Colonic mucosa (tissue), 4 donors: ENCODE measurements at regions not wholly inside any gene's neighbourhood (a gene's known extent, or its start where the extent isn't known, plus 50 kb on each side); places are given as distances from the start of the nearest gene placed in this dataset.

ENCODE experiments used
- DNase-seq: peaks from one replicate; pipeline ENCODE4 v3.0.0-alpha.2; 2020
- H3K27ac ChIP-seq: fragments of 200-600 bp; one replicate; pipeline ENCODE4 v1.8.0; 2021
- H3K27me3 ChIP-seq: fragments of 200-600 bp; one replicate; pipeline ENCODE4 v1.8.0; 2021
- H3K36me3 ChIP-seq: fragments of 200-600 bp; one replicate; pipeline ENCODE4 v1.8.0; 2021
- H3K4me1 ChIP-seq: fragments of 200-600 bp; one replicate; pipeline ENCODE4 v1.8.0; 2021; ENCODE audit warnings: mild to moderate bottlenecking
- H3K4me3 ChIP-seq: fragments of 200-600 bp; one replicate; pipeline ENCODE4 v1.8.0; 2021
- H3K9ac ChIP-seq, 2 donors: one replicate each; pipeline ENCODE4 v1.7.0; 2013; ENCODE audit warnings: control low read depth in 2 of 2, low read depth in 2 of 2, low read length in 2 of 2
- H3K9me3 ChIP-seq: fragments of 200-600 bp; one replicate; pipeline ENCODE4 v1.8.0; 2021
- CTCF ChIP-seq: fragments of 200-600 bp; IDR thresholded peaks from one replicate; pipeline ENCODE4 v1.8.0; 2022; ENCODE audit warnings: antibody characterized with exemption, mild to moderate bottlenecking
- intact Hi-C: fragments of 100-400 bp; cut with DNase I; formaldehyde crosslinking; loops from one replicate; pipeline ENCODE4 v1.14.1; 2022
- donor health status: healthy.
- donor health status: DM: no; HTN: no; CAD: no.
- donor health status: DM: no; HTN: no; CAD: no.

GRCh38 chr15:35616498-35617271 lies 70.7 kb upstream of the DPH6 start:
- H3K9ac ChIP-seq, result no peak overlapping the region
- H3K9me3 ChIP-seq, result no peaks in the 10 kb centered on the region
- no peak overlapping the region for H3K27ac ChIP-seq
- DNase-seq, result no peak
- no peak overlapping the region for H3K4me3 ChIP-seq
- H3K27me3 ChIP-seq, result no peaks in the 10 kb centered on the region
- H3K36me3 ChIP-seq, result no peaks in the 10 kb centered on the region
- intact Hi-C loops, result no loop called here
- no peaks in the 10 kb centered on the region for H3K4me1 ChIP-seq
- no peak for TF ChIP-seq CTCF

GRCh38 chr15:35618260-35619188 lies 72.6 kb upstream of the DPH6 start:
- intact Hi-C loops, result no loop called here
- Histone ChIP-seq H3K4me1 (no peaks in the 10 kb centered on the region), H3K27ac (no peak overlapping the region), H3K9me3 (no peaks in the 10 kb centered on the region), H3K9ac (no peak overlapping the region), H3K4me3 (no peak overlapping the region), H3K27me3 (no peaks in the 10 kb centered on the region), H3K36me3 (no peaks in the 10 kb centered on the region)
- TF ChIP-seq CTCF, result no peak
- DNase-seq, result no peak

DNA sequence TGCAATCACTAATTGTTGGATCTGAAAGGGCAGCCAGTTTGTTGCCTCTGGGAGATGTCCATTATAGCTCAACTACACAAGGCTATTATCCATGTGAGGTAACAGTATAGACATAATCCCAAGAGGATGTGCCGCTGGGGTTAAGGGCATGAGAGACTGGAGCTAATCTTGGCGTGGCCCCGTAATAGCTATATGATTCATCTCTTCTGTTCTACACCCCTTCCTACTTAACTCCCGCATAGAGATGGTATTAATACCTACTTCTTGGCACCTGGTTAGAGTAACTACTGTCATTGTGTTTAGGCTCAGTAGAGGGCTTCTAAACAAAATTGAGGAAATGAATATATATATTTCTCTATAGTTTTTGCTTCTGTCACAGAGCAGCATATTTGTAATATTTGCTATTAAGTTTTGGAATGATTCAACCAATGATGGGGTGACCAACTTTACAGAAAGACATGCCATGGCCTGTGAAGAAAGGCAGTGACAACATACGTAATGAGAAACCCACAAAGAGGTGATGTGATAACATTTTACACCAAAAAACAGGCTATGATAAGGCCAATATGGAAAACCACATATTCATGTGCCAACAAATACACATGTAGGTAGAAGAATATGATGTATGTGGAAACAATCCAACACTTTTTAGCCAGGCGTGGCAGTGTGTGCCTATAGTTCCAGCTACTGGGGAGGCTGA lies 76.8 kb upstream of the DPH6 start:
- Histone ChIP-seq H3K36me3 (no peaks in the 10 kb centered on the region), H3K4me3 (no peak overlapping the region), H3K9me3 (no peaks in the 10 kb centered on the region), H3K27ac (no peak overlapping the region), H3K9ac (no peak overlapping the region), H3K27me3 (no peaks in the 10 kb centered on the region), H3K4me1 (no peaks in the 10 kb centered on the region)
- no peak for DNase-seq
- no peak for TF ChIP-seq CTCF
- intact Hi-C loops, result no loop called here

- peak; percentile 20 for DNase-seq
- H3K27ac ChIP-seq, result no peak overlapping the region
- intact Hi-C loops, result no loop called here
Observed at GRCh38 chr15:35624881-35625280, 78.9 kb upstream of the DPH6 start.

More at GRCh38 chr15:35624881-35625280, 78.9 kb upstream of the DPH6 start:
- H3K4me1 ChIP-seq, result no peaks in the 10 kb centered on the region
- H3K27me3 ChIP-seq, result no peaks in the 10 kb centered on the region
- TF ChIP-seq CTCF, result no peak
- H3K4me3 ChIP-seq, result no peak overlapping the region
- no peak overlapping the region for H3K9ac ChIP-seq
- H3K36me3 ChIP-seq, result no peaks in the 10 kb centered on the region
- no peaks in the 10 kb centered on the region for H3K9me3 ChIP-seq
